Esophagus squamous epithelium (tissue), 4 donors: ENCODE measurements at regions not wholly inside any gene's neighbourhood (a gene's known extent, or its start where the extent isn't known, plus 50 kb on each side); places are given as distances from the start of the nearest gene placed in this dataset.

ENCODE experiments used
- POLR2A ChIP-seq, 4 donors: fragments of 450-650 bp; IDR thresholded peaks; one replicate each; pipeline ENCODE4 v1.6.1; 2017; ENCODE audit warnings: antibody characterized with exemption in 4 of 4, mild to moderate bottlenecking in 4 of 4, moderate library complexity in 3 of 4
- TF ChIP-seq, protein P1 (sequence below), 6 experiments: fragments of 450-650 bp in 4 of 6; fragments of 200-600 bp in 2 of 6; sonication (generic) in 2 of 6; IDR thresholded peaks; one replicate each; pipeline ENCODE4 v1.5.1; 2016 to 2019; ENCODE audit warnings: antibody characterized with exemption in 6 of 6, mild to moderate bottlenecking in 4 of 6, moderate library complexity in 4 of 6

DNA sequence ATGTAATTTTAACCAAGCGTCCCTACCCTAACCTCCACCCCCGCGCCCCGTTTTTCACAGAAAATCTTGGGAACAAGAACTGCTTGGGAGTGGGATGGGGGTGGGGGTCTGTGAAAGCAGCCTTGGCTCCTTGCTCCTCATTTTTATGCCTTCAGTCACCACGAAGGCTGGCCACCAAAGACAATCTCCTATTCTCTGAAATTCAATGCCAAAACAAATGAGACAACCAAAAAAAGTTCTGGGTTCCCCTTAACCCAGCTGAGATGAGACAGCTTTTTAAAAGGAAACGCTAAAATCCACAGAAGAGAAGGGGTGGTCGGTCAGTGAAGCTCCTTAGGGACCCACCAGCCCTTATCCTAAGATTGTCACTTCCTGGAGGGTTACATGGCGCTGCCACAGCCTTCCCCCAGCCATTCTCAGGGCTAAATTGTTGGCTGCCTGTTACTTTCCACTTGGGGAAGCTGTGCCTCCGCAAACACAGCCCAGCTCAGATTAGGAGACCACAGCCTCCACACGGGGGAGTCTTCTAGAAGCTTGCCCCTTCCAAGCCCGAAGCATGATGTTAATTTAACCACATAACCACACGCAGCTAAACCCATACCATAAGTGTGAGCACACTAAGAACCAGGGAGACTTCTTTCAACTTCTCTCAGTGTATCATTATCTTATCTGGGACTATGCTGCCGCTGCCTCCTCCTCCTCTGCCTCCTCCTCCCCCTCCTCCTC, 136.3 kb downstream of the FOXD1 start:
- TF ChIP-seq, protein P1, sequence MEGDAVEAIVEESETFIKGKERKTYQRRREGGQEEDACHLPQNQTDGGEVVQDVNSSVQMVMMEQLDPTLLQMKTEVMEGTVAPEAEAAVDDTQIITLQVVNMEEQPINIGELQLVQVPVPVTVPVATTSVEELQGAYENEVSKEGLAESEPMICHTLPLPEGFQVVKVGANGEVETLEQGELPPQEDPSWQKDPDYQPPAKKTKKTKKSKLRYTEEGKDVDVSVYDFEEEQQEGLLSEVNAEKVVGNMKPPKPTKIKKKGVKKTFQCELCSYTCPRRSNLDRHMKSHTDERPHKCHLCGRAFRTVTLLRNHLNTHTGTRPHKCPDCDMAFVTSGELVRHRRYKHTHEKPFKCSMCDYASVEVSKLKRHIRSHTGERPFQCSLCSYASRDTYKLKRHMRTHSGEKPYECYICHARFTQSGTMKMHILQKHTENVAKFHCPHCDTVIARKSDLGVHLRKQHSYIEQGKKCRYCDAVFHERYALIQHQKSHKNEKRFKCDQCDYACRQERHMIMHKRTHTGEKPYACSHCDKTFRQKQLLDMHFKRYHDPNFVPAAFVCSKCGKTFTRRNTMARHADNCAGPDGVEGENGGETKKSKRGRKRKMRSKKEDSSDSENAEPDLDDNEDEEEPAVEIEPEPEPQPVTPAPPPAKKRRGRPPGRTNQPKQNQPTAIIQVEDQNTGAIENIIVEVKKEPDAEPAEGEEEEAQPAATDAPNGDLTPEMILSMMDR (IDR thresholded peaks at IDR 0.05) = no peak
- no peak for TF ChIP-seq POLR2A (IDR thresholded peaks at IDR 0.05)
